HG03135 (cell line): ENCODE measurements at regions not wholly inside any gene's neighbourhood (a gene's known extent, or its start where the extent isn't known, plus 50 kb on each side); places are given as distances from the start of the nearest gene placed in this dataset.
"Not testable (repeated sequence)": the region's sequence is repeated elsewhere in the genome, so short reads cannot be mapped to it uniquely, and the experiment has no call there.

Experiments used
- ATAC-seq: cut with Tn5 transposase; IDR thresholded peaks from one replicate; pipeline ENCODE4 v1.9.1; 2021; ENCODE audit warnings: mild to moderate bottlenecking, moderate library complexity; ENCODE audit not compliant: unreplicated experiment

DNA sequence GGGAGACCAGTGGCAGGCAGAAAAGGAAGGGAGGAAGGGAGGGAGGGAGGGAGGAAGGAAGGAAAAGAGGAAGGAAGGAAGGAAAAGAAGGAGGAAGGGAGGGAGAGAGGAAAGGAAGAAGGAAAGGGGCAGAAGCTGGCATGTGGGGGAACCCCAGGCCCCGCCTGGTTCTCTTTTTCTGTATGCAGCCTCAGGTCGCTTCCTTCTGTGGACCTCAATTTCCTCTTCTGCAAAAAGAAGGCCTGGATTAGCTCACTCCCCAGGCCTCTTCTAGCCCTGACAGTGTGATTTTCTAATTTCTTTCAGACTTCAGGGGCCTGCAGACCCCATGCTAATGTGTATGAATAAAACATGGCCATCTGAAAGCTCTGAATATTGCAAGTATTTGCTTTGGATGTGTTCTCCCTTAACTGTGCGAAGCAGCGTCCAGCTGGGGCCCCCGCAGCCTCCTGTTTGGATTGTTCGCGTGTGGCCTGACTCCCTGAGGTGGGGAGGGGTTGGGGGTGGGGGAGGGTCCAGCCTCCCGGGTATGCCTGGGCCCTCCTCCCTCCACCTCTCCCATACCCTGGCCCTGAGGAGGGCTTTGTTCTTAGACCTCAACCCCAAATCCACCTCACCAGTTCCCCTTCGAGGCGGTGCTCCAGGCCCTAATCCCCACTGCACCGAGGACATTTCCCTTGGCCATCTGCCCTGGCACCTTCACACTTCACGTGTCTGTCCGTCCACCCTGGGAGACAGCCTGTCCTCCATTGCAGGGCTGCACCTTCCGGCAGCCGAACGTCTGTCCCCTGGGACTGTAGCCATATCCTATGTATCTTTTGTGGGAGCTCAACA, 199.9 kb upstream of the ATP6AP2 start:
- ATAC-seq = no peak

- ATAC-seq = no peak
Observed at GRCh38 chrX:40377684-40378083, 203.1 kb upstream of the ATP6AP2 start.

- ATAC-seq = no peak
Observed at GRCh38 chrX:40374486-40374885, 206.3 kb upstream of the ATP6AP2 start.

- no peak for ATAC-seq
Observed at GRCh38 chrX:40373641-40374040, 207.1 kb upstream of the ATP6AP2 start.

- ATAC-seq = no peak
Observed at GRCh38 chrX:40373025-40373424, 207.7 kb upstream of the ATP6AP2 start.

GRCh38 chrX:40371376-40371775, 209.4 kb upstream of the ATP6AP2 start:
- ATAC-seq = no peak

DNA sequence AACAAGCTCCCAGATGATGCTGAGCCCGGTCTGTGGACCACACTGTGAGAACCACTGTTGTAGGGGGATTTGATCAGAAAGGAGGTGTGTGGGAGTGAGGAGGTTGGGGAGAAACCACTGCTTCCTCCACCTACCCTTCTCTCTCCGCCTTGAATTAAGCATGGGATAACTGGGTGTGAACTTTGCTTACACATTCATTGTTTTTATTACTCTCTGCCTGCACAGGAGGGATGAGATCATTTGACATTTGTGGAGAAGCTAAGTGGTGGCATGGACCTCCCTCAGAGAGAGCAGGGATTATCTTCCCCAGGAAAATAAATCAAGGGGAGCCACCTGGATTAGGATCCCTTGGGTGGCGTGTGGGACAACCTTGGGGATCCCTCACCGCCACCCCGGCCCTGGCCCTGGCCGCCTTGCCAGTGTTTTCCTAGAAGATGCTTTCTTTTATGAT, 212.1 kb upstream of the ATP6AP2 start:
- ATAC-seq = no peak

GRCh38 chrX:40366661-40367060, 214.1 kb upstream of the ATP6AP2 start:
- no peak for ATAC-seq

GRCh38 chrX:40362291-40362690, 218.5 kb upstream of the ATP6AP2 start:
- ATAC-seq = not testable (repeated sequence)

- ATAC-seq = no peak
Observed at GRCh38 chrX:40360557-40360956, 220.2 kb upstream of the ATP6AP2 start.

DNA sequence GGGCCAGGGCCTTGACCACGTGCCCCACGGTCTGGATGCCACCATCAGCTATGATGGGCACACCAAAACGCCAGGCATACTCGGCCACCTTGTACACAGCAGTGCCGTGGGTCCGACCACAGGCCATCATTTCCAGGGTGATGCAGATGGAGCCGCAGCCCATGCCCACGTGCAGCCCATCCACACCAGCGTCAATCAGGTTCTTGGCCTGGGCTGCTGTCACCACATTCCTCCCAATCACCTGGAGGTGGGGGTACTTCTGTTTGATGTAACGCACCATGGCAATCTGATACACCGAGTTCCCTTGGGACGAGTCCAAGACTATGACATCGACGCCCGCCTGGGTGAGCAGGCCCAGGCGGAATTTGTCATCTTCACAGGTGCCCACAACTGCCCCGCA, 221.2 kb upstream of the ATP6AP2 start:
- ATAC-seq = no peak

DNA sequence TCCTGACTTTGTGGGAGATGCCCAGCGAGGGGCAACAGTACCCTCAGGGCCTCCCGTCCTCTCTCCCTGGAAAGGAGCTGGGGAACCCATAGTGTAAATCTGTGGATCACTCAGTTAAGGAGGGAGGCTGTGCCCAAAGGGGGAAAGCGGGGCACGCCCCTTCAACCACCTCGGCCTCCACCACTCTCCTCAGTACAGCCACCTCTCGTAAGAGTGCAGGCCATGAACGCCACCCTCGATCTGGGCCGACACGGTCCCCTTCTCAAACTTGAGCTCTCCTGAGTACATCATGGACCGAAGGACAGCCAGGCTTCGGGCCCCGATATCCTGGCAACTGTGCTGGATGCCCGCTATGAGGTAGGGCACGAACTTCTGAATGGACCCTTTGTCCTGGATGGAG, 221.8 kb upstream of the ATP6AP2 start:
- ATAC-seq = no peak

GRCh38 chrX:40349251-40349650, 231.5 kb upstream of the ATP6AP2 start:
- no peak for ATAC-seq

DNA sequence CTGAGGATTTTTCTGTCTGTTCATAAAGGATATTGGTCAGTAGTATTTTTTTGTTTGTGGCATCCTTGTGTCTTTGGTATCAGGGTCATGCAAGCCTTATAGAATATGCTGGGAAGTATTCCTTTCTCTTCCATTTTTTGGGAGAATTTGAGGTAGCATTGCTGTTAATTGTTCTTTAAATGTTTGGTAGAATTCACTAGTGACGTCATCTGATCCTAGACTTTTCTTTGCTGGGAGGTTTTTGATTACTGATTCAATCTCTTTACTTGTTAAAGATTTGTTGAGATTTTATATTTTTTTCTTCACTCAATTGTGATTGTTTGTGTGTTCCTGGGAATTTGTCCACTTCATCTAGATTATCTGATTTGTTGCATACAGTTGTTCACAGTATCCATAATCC, 234.4 kb upstream of the ATP6AP2 start:
- no peak for ATAC-seq

- no peak for ATAC-seq
Observed at GRCh38 chrX:40343319-40343718, 237.5 kb upstream of the ATP6AP2 start.

GRCh38 chrX:40340116-40340515, 240.7 kb upstream of the ATP6AP2 start:
- no peak for ATAC-seq

DNA sequence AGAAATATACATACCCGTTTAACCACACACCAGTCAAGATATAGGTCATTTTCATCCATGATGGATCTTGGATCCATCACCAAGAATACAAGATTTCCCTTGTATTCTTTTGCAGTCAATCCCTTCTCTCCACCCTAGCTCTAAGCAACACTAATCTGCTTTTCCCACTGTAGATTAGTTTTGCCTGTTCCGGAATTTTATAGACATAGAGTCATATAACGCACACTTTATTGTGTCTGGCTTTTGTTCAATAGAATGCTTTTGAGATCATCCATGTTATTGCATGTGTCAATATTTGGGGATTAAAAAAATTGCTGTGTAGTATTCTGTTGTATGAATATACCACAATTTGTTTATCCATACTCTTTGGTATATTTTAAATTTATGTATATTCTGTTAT, 235.6 kb upstream of the BCOR start:
- ATAC-seq = no peak

DNA sequence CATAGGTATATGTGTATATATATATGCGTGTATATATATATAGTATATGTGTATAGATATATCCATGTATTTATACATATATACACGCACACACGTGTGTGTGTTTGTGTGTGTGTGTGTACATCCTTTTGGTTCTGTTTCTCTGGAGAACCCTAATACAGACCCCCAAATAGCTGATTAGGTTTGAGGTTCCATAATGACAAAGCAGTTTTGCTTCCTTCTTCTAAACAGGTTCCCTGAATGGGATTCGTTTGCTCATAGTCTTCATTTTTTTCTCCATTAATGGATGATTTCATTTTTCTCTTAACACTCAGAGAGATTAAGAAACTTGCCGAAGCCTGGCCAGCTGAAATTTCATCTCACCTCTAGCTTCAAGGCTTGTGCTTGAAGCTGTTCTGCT, 234.0 kb upstream of the BCOR start:
- no peak for ATAC-seq

DNA sequence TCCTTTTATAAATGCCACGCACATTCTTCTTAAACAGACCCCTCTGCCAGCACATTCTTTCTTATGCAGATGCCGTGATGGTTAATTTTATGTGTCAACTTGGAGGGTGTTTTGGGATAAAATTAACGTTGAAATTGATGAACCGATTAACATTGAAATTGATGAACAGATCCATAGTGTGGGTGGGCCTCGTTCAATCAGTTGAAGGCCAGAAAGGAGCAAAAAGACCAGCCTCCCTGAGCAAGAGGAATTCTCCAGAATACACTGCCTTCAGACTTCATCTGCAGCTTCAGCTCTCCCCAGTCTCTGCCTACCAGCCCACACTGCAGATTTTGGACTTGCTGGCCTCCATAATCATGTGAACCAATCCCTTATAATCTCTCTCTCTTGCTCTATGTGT, 233.6 kb upstream of the BCOR start:
- ATAC-seq = no peak

DNA sequence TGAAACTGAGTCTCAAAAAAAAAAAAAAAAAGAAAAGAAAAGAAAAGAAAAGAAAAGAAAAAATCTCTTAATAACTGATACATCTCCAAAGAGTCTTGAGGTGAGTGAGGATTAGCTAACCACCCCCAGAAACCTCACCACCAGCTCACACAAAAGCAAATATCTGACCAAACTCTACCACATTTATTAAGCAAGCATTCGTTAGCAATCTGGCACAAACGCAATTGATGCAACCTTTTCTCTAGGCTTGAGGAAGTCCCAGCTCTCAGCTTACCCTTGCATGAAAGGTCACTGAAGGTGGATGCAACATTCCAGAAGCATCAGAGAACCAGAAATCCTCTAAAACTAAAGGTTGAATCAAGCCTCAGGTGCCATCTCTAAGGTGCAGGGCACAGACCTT, 231.9 kb upstream of the BCOR start:
- ATAC-seq = no peak

- no peak for ATAC-seq
Observed at GRCh38 chrX:40327085-40327484, 229.3 kb upstream of the BCOR start.

GRCh38 chrX:40326186-40326965, 228.6 kb upstream of the BCOR start:
- ATAC-seq = no peak
